ENCODE measurements at regions not wholly inside any gene's neighbourhood (a gene's known extent, or its start where the extent isn't known, plus 50 kb on each side); places are given as distances from the start of the nearest gene placed in this dataset.

GRCh38 chr13:95352486-95352885 lies 51.2 kb upstream of the ABCC4 start:
- DNase-seq, result no peak

- no peak for DNase-seq
Measured at GRCh38 chr13:95354156-95354555, 52.9 kb upstream of the ABCC4 start.

GRCh38 chr13:95354680-95355487 lies 53.6 kb upstream of the ABCC4 start:
- no peak for DNase-seq

GRCh38 chr13:95355494-95355893 lies 54.2 kb upstream of the ABCC4 start:
- peak; percentile 60 for DNase-seq

- DNase-seq, result no peak
Measured at GRCh38 chr13:95356916-95357315, 55.7 kb upstream of the ABCC4 start.

GRCh38 chr13:95357875-95358274 lies 56.6 kb upstream of the ABCC4 start:
- DNase-seq, result no peak

GRCh38 chr13:95360052-95360451 lies 58.8 kb upstream of the ABCC4 start:
- no peak for DNase-seq

GRCh38 chr13:95360464-95361097 lies 59.3 kb upstream of the ABCC4 start:
- DNase-seq, result no peak

GRCh38 chr13:95361686-95362085 lies 60.4 kb upstream of the ABCC4 start:
- no peak for DNase-seq

GRCh38 chr13:95362666-95363065 lies 61.4 kb upstream of the ABCC4 start:
- no peak for DNase-seq

GRCh38 chr13:95367309-95367843 lies 66.1 kb upstream of the ABCC4 start:
- DNase-seq, result no peak

GRCh38 chr13:95368998-95369397 lies 67.7 kb upstream of the ABCC4 start:
- DNase-seq, result no peak

- no peak for DNase-seq
Measured at GRCh38 chr13:95375706-95376105, 74.5 kb upstream of the ABCC4 start.

GRCh38 chr13:95378603-95379002 lies 77.4 kb upstream of the ABCC4 start:
- DNase-seq, result no peak

- peak; percentile 80 for DNase-seq
Measured at GRCh38 chr13:95380468-95381211, 79.4 kb upstream of the ABCC4 start.

- DNase-seq, result no peak
Measured at GRCh38 chr13:95381212-95381527, 79.9 kb upstream of the ABCC4 start.

- DNase-seq, result no peak
Measured at GRCh38 chr13:95382411-95382810, 81.2 kb upstream of the ABCC4 start.

GRCh38 chr13:95382916-95383315 lies 81.7 kb upstream of the ABCC4 start:
- DNase-seq, result no peak

- no peak for DNase-seq
Measured at GRCh38 chr13:95385373-95385772, 84.1 kb upstream of the ABCC4 start.

GRCh38 chr13:95385798-95386197 lies 84.5 kb upstream of the ABCC4 start:
- no peak for DNase-seq

GRCh38 chr13:95386370-95386769 lies 85.1 kb upstream of the ABCC4 start:
- no peak for DNase-seq

- DNase-seq, result no peak
Measured at GRCh38 chr13:95387733-95388207, 86.5 kb upstream of the ABCC4 start.

- DNase-seq, result no peak
Measured at GRCh38 chr13:95388420-95389079, 87.3 kb upstream of the ABCC4 start.
